ENCODE measurements at regions not wholly inside any gene's neighbourhood (a gene's known extent, or its start where the extent isn't known, plus 50 kb on each side); places are given as distances from the start of the nearest gene placed in this dataset.

GRCh38 chr2:234705108-234705507 is 208.2 kb upstream of the ARL4C start:
- H3K4me3 ChIP-seq = no peak overlapping the region
- TF ChIP-seq EP300 (IDR thresholded peaks at IDR 0.05) (no peak), POLR2A (IDR thresholded peaks at IDR 0.05) (no peak)
- TF ChIP-seq, protein P1, sequence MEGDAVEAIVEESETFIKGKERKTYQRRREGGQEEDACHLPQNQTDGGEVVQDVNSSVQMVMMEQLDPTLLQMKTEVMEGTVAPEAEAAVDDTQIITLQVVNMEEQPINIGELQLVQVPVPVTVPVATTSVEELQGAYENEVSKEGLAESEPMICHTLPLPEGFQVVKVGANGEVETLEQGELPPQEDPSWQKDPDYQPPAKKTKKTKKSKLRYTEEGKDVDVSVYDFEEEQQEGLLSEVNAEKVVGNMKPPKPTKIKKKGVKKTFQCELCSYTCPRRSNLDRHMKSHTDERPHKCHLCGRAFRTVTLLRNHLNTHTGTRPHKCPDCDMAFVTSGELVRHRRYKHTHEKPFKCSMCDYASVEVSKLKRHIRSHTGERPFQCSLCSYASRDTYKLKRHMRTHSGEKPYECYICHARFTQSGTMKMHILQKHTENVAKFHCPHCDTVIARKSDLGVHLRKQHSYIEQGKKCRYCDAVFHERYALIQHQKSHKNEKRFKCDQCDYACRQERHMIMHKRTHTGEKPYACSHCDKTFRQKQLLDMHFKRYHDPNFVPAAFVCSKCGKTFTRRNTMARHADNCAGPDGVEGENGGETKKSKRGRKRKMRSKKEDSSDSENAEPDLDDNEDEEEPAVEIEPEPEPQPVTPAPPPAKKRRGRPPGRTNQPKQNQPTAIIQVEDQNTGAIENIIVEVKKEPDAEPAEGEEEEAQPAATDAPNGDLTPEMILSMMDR (IDR thresholded peaks at IDR 0.05) = no peak
- no peak for DNase-seq (ENCODE audit: low spot score in 2 of 2)
- H3K36me3 ChIP-seq = no peaks in the 10 kb centered on the region
- H3K27me3 ChIP-seq = no peaks in the 10 kb centered on the region
- no peak overlapping the region for H3K27ac ChIP-seq
- WGBS, 2 donors = 81 to 92% methylated on average over 3 of the region's 3 CpGs
- H3K9me3 ChIP-seq = no peaks in the 10 kb centered on the region
- no peaks in the 10 kb centered on the region for H3K4me1 ChIP-seq

- Histone ChIP-seq H3K27ac (no peak overlapping the region), H3K4me3 (no peak overlapping the region), H3K9me3 (no peaks in the 10 kb centered on the region), H3K36me3 (no peaks in the 10 kb centered on the region), H3K27me3 (no peaks in the 10 kb centered on the region), H3K4me1 (no peaks in the 10 kb centered on the region)
- 41 to 51% methylated on average over 4 of the region's 4 CpGs for WGBS, 2 donors
- TF ChIP-seq, protein P1 (IDR thresholded peaks at IDR 0.05) = no peak
- TF ChIP-seq EP300 (IDR thresholded peaks at IDR 0.05) = no peak
- no peak for TF ChIP-seq POLR2A (IDR thresholded peaks at IDR 0.05)
- DNase-seq (ENCODE audit: low spot score in 2 of 2) = no peak
Observed at GRCh38 chr2:234703258-234703657, 206.4 kb upstream of the ARL4C start.

- Histone ChIP-seq H3K27ac (no peak overlapping the region), H3K9me3 (peaks cover 0 to 4% (median 0%) of the 10 kb centered on the region in 4 donors), H3K36me3 (no peaks in the 10 kb centered on the region), H3K4me3 (no peak overlapping the region), H3K27me3 (no peaks in the 10 kb centered on the region), H3K4me1 (no peaks in the 10 kb centered on the region)
- 59 to 63% methylated on average over 12 of the region's 12 CpGs for WGBS, 2 donors
- TF ChIP-seq POLR2A (IDR thresholded peaks at IDR 0.05) = no peak
- TF ChIP-seq EP300 (IDR thresholded peaks at IDR 0.05) = no peak
- TF ChIP-seq, protein P1 (IDR thresholded peaks at IDR 0.05) = no peak
- no peak for DNase-seq (ENCODE audit: low spot score in 2 of 2)
Observed at GRCh38 chr2:234702731-234703225, 205.9 kb upstream of the ARL4C start.

- WGBS, 2 donors = 78 to 80% methylated on average over 8 to 9 of the region's 9 CpGs
- Histone ChIP-seq H3K27me3 (no peaks in the 10 kb centered on the region), H3K4me1 (no peaks in the 10 kb centered on the region), H3K27ac (no peak overlapping the region), H3K36me3 (no peaks in the 10 kb centered on the region), H3K4me3 (no peak overlapping the region), H3K9me3 (peaks cover 0 to 13% (median 2%) of the 10 kb centered on the region in 4 donors)
- TF ChIP-seq POLR2A (IDR thresholded peaks at IDR 0.05) (no peak), EP300 (IDR thresholded peaks at IDR 0.05) (no peak)
- TF ChIP-seq, protein P1 (IDR thresholded peaks at IDR 0.05) = no peak
- no peak for DNase-seq (ENCODE audit: low spot score in 2 of 2)
Observed at GRCh38 chr2:234701841-234702240, 205.0 kb upstream of the ARL4C start.

DNA sequence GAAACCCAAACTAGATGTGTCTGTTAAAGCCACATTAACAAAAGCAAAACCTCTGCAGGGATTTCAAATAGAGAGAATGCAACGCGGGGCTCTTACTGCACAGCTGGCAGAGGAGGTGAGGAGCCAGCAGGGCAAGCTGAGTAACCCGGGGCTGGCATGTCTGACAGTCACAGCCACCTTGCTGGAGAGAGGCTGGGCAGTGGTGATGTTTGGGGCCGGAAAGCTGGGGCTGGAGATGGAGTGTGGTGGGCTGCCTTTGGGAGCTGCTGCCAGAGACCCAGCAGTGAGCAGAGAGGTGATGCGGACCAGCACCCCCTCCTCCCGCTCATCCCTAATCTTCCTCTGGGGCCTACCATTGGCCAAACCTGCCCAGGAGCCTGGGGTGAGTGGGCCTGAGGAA is 204.5 kb upstream of the ARL4C start:
- TF ChIP-seq EP300 (IDR thresholded peaks at IDR 0.05) (no peak), POLR2A (IDR thresholded peaks at IDR 0.05) (no peak)
- TF ChIP-seq, protein P1 (IDR thresholded peaks at IDR 0.05) = no peak
- Histone ChIP-seq H3K36me3 (no peaks in the 10 kb centered on the region), H3K27ac (no peak overlapping the region), H3K9me3 (peaks cover 0 to 17% (median 2%) of the 10 kb centered on the region in 4 donors), H3K4me1 (no peaks in the 10 kb centered on the region), H3K4me3 (no peak overlapping the region), H3K27me3 (no peaks in the 10 kb centered on the region)
- no peak for DNase-seq (ENCODE audit: low spot score in 2 of 2)
- 92 to 95% methylated on average over 6 of the region's 6 CpGs for WGBS, 2 donors

Measured in tibial nerve (tissue), 4 donors.